ENCODE measurements at regions not wholly inside any gene's neighbourhood (a gene's known extent, or its start where the extent isn't known, plus 50 kb on each side); places are given as distances from the start of the nearest gene placed in this dataset.

GRCh38 chr3:191518861-191519260 is 57.9 kb downstream of the PYDC2 start:
- TF ChIP-seq PAX5 (IDR thresholded peaks at IDR 0.05; ENCODE audit: insufficient read depth, low read length, severe bottlenecking) (no peak), POLR2A (IDR thresholded peaks at IDR 0.05; ENCODE audit: low read depth, low read length) (no peak), POU2F2 (IDR thresholded peaks at IDR 0.05; ENCODE audit: low read depth, low read length) (no peak), TAF1 (IDR thresholded peaks at IDR 0.05; ENCODE audit: low read depth, low read length) (no peak), POLR2AphosphoS5 (IDR thresholded peaks at IDR 0.05; ENCODE audit: low read depth, low read length) (no peak), SPI1 (IDR thresholded peaks at IDR 0.05; ENCODE audit: low read depth, low read length) (no peak)
- no peak for DNase-seq (ENCODE audit: insufficient read length, low spot score)
- no peak for FAIRE-seq

DNA sequence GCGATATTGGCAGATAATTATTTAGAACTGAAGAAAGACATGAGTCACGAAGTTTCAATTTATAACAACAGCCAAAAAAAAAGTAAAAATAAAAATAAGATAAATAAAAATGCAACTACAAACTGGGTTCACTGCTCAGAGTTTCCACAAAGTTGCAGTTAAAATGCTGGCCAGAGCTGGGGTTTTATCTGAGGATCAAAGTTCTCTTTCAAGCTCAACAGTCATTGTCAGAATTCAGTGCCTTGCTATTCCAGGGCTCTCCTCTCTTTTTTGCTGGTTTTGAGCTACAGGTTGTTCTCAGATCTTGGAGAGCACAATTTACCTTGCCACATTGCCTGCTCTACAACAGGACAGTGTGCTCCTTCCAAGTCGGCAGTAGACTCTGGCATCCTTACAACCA is 60.1 kb downstream of the PYDC2 start:
- no peak for TF ChIP-seq PAX5 (IDR thresholded peaks at IDR 0.05; ENCODE audit: insufficient read depth, low read length, severe bottlenecking)
- TF ChIP-seq POLR2A (IDR thresholded peaks at IDR 0.05; ENCODE audit: low read depth, low read length) = no peak
- TF ChIP-seq SPI1 (IDR thresholded peaks at IDR 0.05; ENCODE audit: low read depth, low read length) = no peak
- no peak for TF ChIP-seq POU2F2 (IDR thresholded peaks at IDR 0.05; ENCODE audit: low read depth, low read length)
- no peak for TF ChIP-seq POLR2AphosphoS5 (IDR thresholded peaks at IDR 0.05; ENCODE audit: low read depth, low read length)
- no peak for TF ChIP-seq TAF1 (IDR thresholded peaks at IDR 0.05; ENCODE audit: low read depth, low read length)
- DNase-seq (ENCODE audit: insufficient read length, low spot score) = no peak
- no peak for FAIRE-seq

- no peak for DNase-seq (ENCODE audit: insufficient read length, low spot score)
- no peak for TF ChIP-seq TAF1 (IDR thresholded peaks at IDR 0.05; ENCODE audit: low read depth, low read length)
- TF ChIP-seq PAX5 (IDR thresholded peaks at IDR 0.05; ENCODE audit: insufficient read depth, low read length, severe bottlenecking) = no peak
- no peak for TF ChIP-seq POLR2A (IDR thresholded peaks at IDR 0.05; ENCODE audit: low read depth, low read length)
- TF ChIP-seq SPI1 (IDR thresholded peaks at IDR 0.05; ENCODE audit: low read depth, low read length) = no peak
- TF ChIP-seq POLR2AphosphoS5 (IDR thresholded peaks at IDR 0.05; ENCODE audit: low read depth, low read length) = no peak
- TF ChIP-seq POU2F2 (IDR thresholded peaks at IDR 0.05; ENCODE audit: low read depth, low read length) = no peak
- FAIRE-seq = no peak
Observed at GRCh38 chr3:191523148-191523547, 62.2 kb downstream of the PYDC2 start.

DNA sequence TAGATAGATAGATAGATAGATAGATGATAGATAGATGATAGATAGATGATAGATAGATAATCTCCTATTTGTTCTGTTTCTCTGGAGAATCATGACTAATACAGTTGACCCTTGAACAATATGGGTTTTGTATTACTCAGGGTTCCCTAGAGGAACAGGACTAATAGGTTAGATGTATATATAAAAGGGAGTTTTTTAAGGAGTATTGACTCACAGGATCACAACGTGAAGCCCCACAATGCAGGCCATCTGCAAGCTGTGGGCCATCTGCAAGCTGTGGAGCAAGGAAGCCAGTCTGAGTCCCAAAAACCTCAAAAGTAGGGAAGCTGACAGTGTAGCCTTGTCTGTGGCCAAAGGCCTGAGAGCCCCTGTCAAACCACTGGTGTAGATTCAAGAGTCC is 67.6 kb downstream of the PYDC2 start:
- DNase-seq (ENCODE audit: insufficient read length, low spot score) = no peak
- FAIRE-seq = no peak
- no peak for TF ChIP-seq POLR2AphosphoS5 (IDR thresholded peaks at IDR 0.05; ENCODE audit: low read depth, low read length)
- no peak for TF ChIP-seq TAF1 (IDR thresholded peaks at IDR 0.05; ENCODE audit: low read depth, low read length)
- TF ChIP-seq PAX5 (IDR thresholded peaks at IDR 0.05; ENCODE audit: insufficient read depth, low read length, severe bottlenecking) = no peak
- no peak for TF ChIP-seq SPI1 (IDR thresholded peaks at IDR 0.05; ENCODE audit: low read depth, low read length)
- TF ChIP-seq POU2F2 (IDR thresholded peaks at IDR 0.05; ENCODE audit: low read depth, low read length) = no peak
- TF ChIP-seq POLR2A (IDR thresholded peaks at IDR 0.05; ENCODE audit: low read depth, low read length) = no peak

- FAIRE-seq (no peak), DNase-seq (ENCODE audit: insufficient read length, low spot score) (no peak)
- TF ChIP-seq PAX5 (IDR thresholded peaks at IDR 0.05; ENCODE audit: insufficient read depth, low read length, severe bottlenecking) (no peak), TAF1 (IDR thresholded peaks at IDR 0.05; ENCODE audit: low read depth, low read length) (no peak), POLR2AphosphoS5 (IDR thresholded peaks at IDR 0.05; ENCODE audit: low read depth, low read length) (no peak), POLR2A (IDR thresholded peaks at IDR 0.05; ENCODE audit: low read depth, low read length) (no peak), SPI1 (IDR thresholded peaks at IDR 0.05; ENCODE audit: low read depth, low read length) (no peak), POU2F2 (IDR thresholded peaks at IDR 0.05; ENCODE audit: low read depth, low read length) (no peak)
Observed at GRCh38 chr3:191529992-191530391, 69.0 kb downstream of the PYDC2 start.

- DNase-seq (ENCODE audit: insufficient read length, low spot score) = no peak
- FAIRE-seq = no peak
- TF ChIP-seq POU2F2 (IDR thresholded peaks at IDR 0.05; ENCODE audit: low read depth, low read length) (no peak), POLR2AphosphoS5 (IDR thresholded peaks at IDR 0.05; ENCODE audit: low read depth, low read length) (no peak), PAX5 (IDR thresholded peaks at IDR 0.05; ENCODE audit: insufficient read depth, low read length, severe bottlenecking) (no peak), SPI1 (IDR thresholded peaks at IDR 0.05; ENCODE audit: low read depth, low read length) (no peak), POLR2A (IDR thresholded peaks at IDR 0.05; ENCODE audit: low read depth, low read length) (no peak), TAF1 (IDR thresholded peaks at IDR 0.05; ENCODE audit: low read depth, low read length) (no peak)
Observed at GRCh38 chr3:191531434-191531972, 70.5 kb downstream of the PYDC2 start.

GRCh38 chr3:191543018-191543417 is 82.1 kb downstream of the PYDC2 start:
- DNase-seq (ENCODE audit: insufficient read length, low spot score) (no peak), FAIRE-seq (no peak)
- TF ChIP-seq POLR2AphosphoS5 (IDR thresholded peaks at IDR 0.05; ENCODE audit: low read depth, low read length) (no peak), SPI1 (IDR thresholded peaks at IDR 0.05; ENCODE audit: low read depth, low read length) (no peak), TAF1 (IDR thresholded peaks at IDR 0.05; ENCODE audit: low read depth, low read length) (no peak), POU2F2 (IDR thresholded peaks at IDR 0.05; ENCODE audit: low read depth, low read length) (no peak), POLR2A (IDR thresholded peaks at IDR 0.05; ENCODE audit: low read depth, low read length) (no peak), PAX5 (IDR thresholded peaks at IDR 0.05; ENCODE audit: insufficient read depth, low read length, severe bottlenecking) (no peak)

GRCh38 chr3:191543897-191544296 is 82.9 kb downstream of the PYDC2 start:
- DNase-seq (ENCODE audit: insufficient read length, low spot score) = no peak
- no peak for FAIRE-seq
- no peak for TF ChIP-seq POLR2AphosphoS5 (IDR thresholded peaks at IDR 0.05; ENCODE audit: low read depth, low read length)
- no peak for TF ChIP-seq POU2F2 (IDR thresholded peaks at IDR 0.05; ENCODE audit: low read depth, low read length)
- no peak for TF ChIP-seq PAX5 (IDR thresholded peaks at IDR 0.05; ENCODE audit: insufficient read depth, low read length, severe bottlenecking)
- no peak for TF ChIP-seq TAF1 (IDR thresholded peaks at IDR 0.05; ENCODE audit: low read depth, low read length)

DNA sequence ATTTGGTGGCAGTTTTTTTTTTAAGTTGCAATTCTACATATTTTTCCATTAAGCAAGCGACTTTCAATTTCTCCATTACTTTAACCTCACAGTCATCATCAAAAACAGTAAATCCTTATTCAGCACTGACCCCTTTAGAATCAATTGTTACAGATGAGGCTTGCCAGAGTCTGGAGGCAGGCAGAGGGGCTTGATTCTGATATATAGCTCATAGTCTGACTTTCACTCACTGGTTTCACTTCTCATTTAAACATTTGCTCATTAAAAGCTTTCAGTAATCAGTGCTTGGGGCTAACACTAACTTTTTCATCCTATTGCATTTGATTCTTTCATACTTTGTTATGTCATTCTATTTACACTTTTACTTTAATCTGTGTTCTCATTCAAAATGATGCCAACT is 88.4 kb downstream of the PYDC2 start:
- DNase-seq (ENCODE audit: insufficient read length, low spot score) = no peak

DNA sequence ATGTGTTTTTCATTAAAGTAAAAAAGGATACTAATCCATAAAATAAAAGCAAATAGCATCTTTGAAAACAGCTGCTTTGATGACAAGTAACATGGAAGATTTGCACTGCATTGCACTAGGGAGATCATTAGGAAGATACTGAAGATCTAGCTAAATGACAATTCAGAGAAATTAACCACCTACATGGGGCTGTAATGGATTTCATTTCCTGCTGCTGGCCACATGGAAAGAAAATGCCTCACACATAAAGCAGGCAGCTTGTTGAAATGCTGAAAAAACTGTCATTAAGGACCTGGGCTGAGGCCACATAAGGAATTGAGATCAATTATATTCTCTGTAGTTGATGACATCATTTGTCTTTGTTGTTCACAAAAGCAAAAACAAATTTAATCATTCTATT is 94.1 kb downstream of the PYDC2 start:
- no peak for TF ChIP-seq POLR2AphosphoS5 (IDR thresholded peaks at IDR 0.05; ENCODE audit: low read depth, low read length)
- no peak for TF ChIP-seq POLR2A (IDR thresholded peaks at IDR 0.05; ENCODE audit: low read depth, low read length)
- TF ChIP-seq TAF1 (IDR thresholded peaks at IDR 0.05; ENCODE audit: low read depth, low read length) = no peak
- TF ChIP-seq SPI1 (IDR thresholded peaks at IDR 0.05; ENCODE audit: low read depth, low read length) = no peak
- no peak for TF ChIP-seq POU2F2 (IDR thresholded peaks at IDR 0.05; ENCODE audit: low read depth, low read length)
- TF ChIP-seq PAX5 (IDR thresholded peaks at IDR 0.05; ENCODE audit: insufficient read depth, low read length, severe bottlenecking) = no peak
- no peak for FAIRE-seq
- DNase-seq (ENCODE audit: insufficient read length, low spot score) = no peak

More for the DNA sequence above, 88.4 kb downstream of the PYDC2 start:
- TF ChIP-seq SPI1 (IDR thresholded peaks at IDR 0.05; ENCODE audit: low read depth, low read length) = peak; percentile 63
- no peak for TF ChIP-seq POLR2AphosphoS5 (IDR thresholded peaks at IDR 0.05; ENCODE audit: low read depth, low read length)
- no peak for FAIRE-seq

All from GM12891 (cell line).